H9 (cell line): ENCODE measurements at regions not wholly inside any gene's neighbourhood (a gene's known extent, or its start where the extent isn't known, plus 50 kb on each side); places are given as distances from the start of the nearest gene placed in this dataset.

ENCODE experiments used
- DNase-seq: peaks from one replicate; pipeline ENCODE4 v3.0.0-alpha.2; 2017
- H2AFZ ChIP-seq: one replicate; pipeline ENCODE4 v1.6.1; 2013; ENCODE audit warnings: mild to moderate bottlenecking, low read length, control low read depth, moderate library complexity
- H2AK5ac ChIP-seq: 2 replicates; pipeline ENCODE4 v1.6.1; 2013; ENCODE audit warnings: low read length, control low read depth, mixed read lengths; ENCODE audit not compliant: insufficient read length
- H2BK120ac ChIP-seq: one replicate; pipeline ENCODE4 v1.6.1; 2013; ENCODE audit warnings: low read depth, mild to moderate bottlenecking, low read length, control low read depth, inconsistent platforms; ENCODE audit not compliant: poor library complexity, severe bottlenecking
- H2BK12ac ChIP-seq: 2 replicates; pipeline ENCODE4 v1.6.1; 2013; ENCODE audit warnings: low read length, control low read depth, mixed read lengths, low read depth; ENCODE audit not compliant: insufficient read length
- H2BK15ac ChIP-seq: 2 replicates; pipeline ENCODE4 v1.6.1; 2013; ENCODE audit warnings: low read depth, low read length, control low read depth
- H2BK20ac ChIP-seq: one replicate; pipeline ENCODE4 v1.6.1; 2013; ENCODE audit warnings: low read depth, mild to moderate bottlenecking, low read length, control low read depth, inconsistent platforms; ENCODE audit not compliant: poor library complexity, severe bottlenecking
- H2BK5ac ChIP-seq: 2 replicates; pipeline ENCODE4 v1.6.1; 2013; ENCODE audit warnings: low read length, control low read depth, mixed read lengths; ENCODE audit not compliant: insufficient read length
- H3K14ac ChIP-seq: 2 replicates; pipeline ENCODE4 v1.6.1; 2013; ENCODE audit warnings: low read length, control low read depth; ENCODE audit not compliant: insufficient read depth
- H3K18ac ChIP-seq: 2 replicates; pipeline ENCODE4 v1.6.1; 2013; ENCODE audit warnings: low read depth, mild to moderate bottlenecking, mixed read lengths, low read length, control low read depth; ENCODE audit not compliant: insufficient read length
- H3K23ac ChIP-seq: 2 replicates; pipeline ENCODE4 v1.6.1; 2013; ENCODE audit warnings: low read length, control low read depth, mixed read lengths, low read depth; ENCODE audit not compliant: insufficient read length
- H3K23me2 ChIP-seq: 2 replicates; pipeline ENCODE4 v1.6.1; 2013; ENCODE audit warnings: low read depth, mild to moderate bottlenecking, mixed read lengths, low read length, control low read depth; ENCODE audit not compliant: insufficient read length, poor library complexity, severe bottlenecking
- H3K27ac ChIP-seq: 2 replicates; pipeline ENCODE4 v1.5.1; 2013; ENCODE audit warnings: low read length, control low read depth, mixed read lengths, low read depth; ENCODE audit not compliant: insufficient read length
- H3K27me3 ChIP-seq: 2 replicates; pipeline ENCODE4 v1.6.1; 2013; ENCODE audit warnings: low read length, control low read depth, inconsistent platforms; ENCODE audit not compliant: insufficient read depth
- H3K4ac ChIP-seq: 2 replicates; pipeline ENCODE4 v1.6.1; 2013; ENCODE audit warnings: low read depth, mild to moderate bottlenecking, control low read depth, inconsistent platforms, low read length, moderate library complexity
- H3K4me1 ChIP-seq: 2 replicates; pipeline ENCODE4 v1.6.1; 2013; ENCODE audit warnings: low read length, control low read depth, inconsistent platforms; ENCODE audit not compliant: insufficient read depth
- H3K4me2 ChIP-seq: 2 replicates; pipeline ENCODE4 v1.6.1; 2013; ENCODE audit warnings: low read length, control low read depth, mixed read lengths; ENCODE audit not compliant: insufficient read length, insufficient read depth
- H3K56ac ChIP-seq: 2 replicates; pipeline ENCODE4 v1.6.1; 2013; ENCODE audit warnings: low read depth, mild to moderate bottlenecking, mixed read lengths, low read length, control low read depth; ENCODE audit not compliant: insufficient read length
- H3K79me1 ChIP-seq: 2 replicates; pipeline ENCODE4 v1.6.1; 2013; ENCODE audit warnings: low read depth, mild to moderate bottlenecking, moderate library complexity, low read length, control low read depth, inconsistent platforms; ENCODE audit not compliant: insufficient read depth, poor library complexity, severe bottlenecking
- H3K79me2 ChIP-seq: 2 replicates; pipeline ENCODE4 v1.6.1; 2013; ENCODE audit warnings: low read length, control low read depth, inconsistent platforms; ENCODE audit not compliant: insufficient read depth
- H3K9ac ChIP-seq: 2 replicates; pipeline ENCODE4 v1.6.1; 2013; ENCODE audit warnings: low read length, control low read depth, mixed read lengths; ENCODE audit not compliant: insufficient read length; ENCODE audit errors: extremely low read depth
- H3K9me3 ChIP-seq: one replicate; pipeline ENCODE4 v1.6.1; 2013; ENCODE audit warnings: low read depth, low read length, inconsistent platforms; ENCODE audit not compliant: control insufficient read depth
- H3T11ph ChIP-seq: one replicate; pipeline ENCODE4 v1.6.1; 2013; ENCODE audit warnings: mild to moderate bottlenecking, low read length, control low read depth, inconsistent platforms
- H4K20me1 ChIP-seq: one replicate; pipeline ENCODE4 v1.6.1; 2013; ENCODE audit not compliant: control insufficient read depth, insufficient read length, insufficient read depth
- H4K5ac ChIP-seq: 2 replicates; pipeline ENCODE4 v1.6.1; 2013; ENCODE audit warnings: low read depth, mild to moderate bottlenecking, mixed read lengths, low read length, control low read depth; ENCODE audit not compliant: insufficient read length
- H4K8ac ChIP-seq: replicated peaks from 2 replicates; pipeline ENCODE4 v1.6.1; 2013; ENCODE audit warnings: low read length, control low read depth, mixed read lengths, low read depth; ENCODE audit not compliant: insufficient read length
- H4K91ac ChIP-seq: 2 replicates; pipeline ENCODE4 v1.6.1; 2013; ENCODE audit warnings: low read depth, mild to moderate bottlenecking, moderate library complexity, mixed read lengths, low read length, control low read depth; ENCODE audit not compliant: insufficient read length
- H3K27ac Mint-ChIP-seq, 3 experiments: 2 replicates in 2 of 3; 3 replicates in 1 of 3; pipeline ENCODE4 v1.8.0; 2020 to 2021; ENCODE audit warnings: mixed read lengths in 3 of 3, mild to moderate bottlenecking in 1 of 3, moderate library complexity in 1 of 3
- H3K27me3 Mint-ChIP-seq: 2 replicates; pipeline ENCODE4 v1.8.0; 2021; ENCODE audit warnings: low read depth, mild to moderate bottlenecking, moderate library complexity, mixed read lengths
- H3K36me3 Mint-ChIP-seq, 3 experiments: 2 replicates in 2 of 3; 3 replicates in 1 of 3; pipeline ENCODE4 v1.8.0; 2020 to 2021; ENCODE audit warnings: low read depth in 3 of 3, mixed read lengths in 3 of 3; ENCODE audit not compliant: insufficient read depth in 1 of 3
- H3K4me1 Mint-ChIP-seq, 2 experiments: 2 replicates each; pipeline ENCODE4 v1.8.0; 2020; ENCODE audit warnings: mixed read lengths in 2 of 2
- H3K4me3 Mint-ChIP-seq, 2 experiments: 2 replicates in 1 of 2; 3 replicates in 1 of 2; pipeline ENCODE4 v1.8.0; 2020 to 2021; ENCODE audit warnings: mild to moderate bottlenecking in 2 of 2, mixed read lengths in 2 of 2, moderate library complexity in 1 of 2
- H3K9me3 Mint-ChIP-seq, 2 experiments: 2 replicates in 1 of 2; 3 replicates in 1 of 2; pipeline ENCODE4 v1.8.0; 2020; ENCODE audit warnings: mild to moderate bottlenecking in 2 of 2, mixed read lengths in 2 of 2, moderate library complexity in 1 of 2
- WGBS: extraction: QIAGEN DNeasy Blood & Tissue Kit; methylation state at CpG from one replicate; pipeline ENCODE4 v1.1.7; 2013; ENCODE audit warnings: missing lambda C conversion rate, low lambda C conversion rate, mixed read lengths; ENCODE audit not compliant: insufficient read length; ENCODE audit errors: extremely low coverage; 5-methylcytosine and 5-hydroxymethylcytosine counted together
- TF ChIP-seq, protein P1 (sequence below): fragments of 200-600 bp; sonication (generic); conservative IDR thresholded peaks from 3 replicates; pipeline ENCODE4 v1.8.0; 2021; ENCODE audit warnings: antibody characterized with exemption, mild to moderate bottlenecking

DNA sequence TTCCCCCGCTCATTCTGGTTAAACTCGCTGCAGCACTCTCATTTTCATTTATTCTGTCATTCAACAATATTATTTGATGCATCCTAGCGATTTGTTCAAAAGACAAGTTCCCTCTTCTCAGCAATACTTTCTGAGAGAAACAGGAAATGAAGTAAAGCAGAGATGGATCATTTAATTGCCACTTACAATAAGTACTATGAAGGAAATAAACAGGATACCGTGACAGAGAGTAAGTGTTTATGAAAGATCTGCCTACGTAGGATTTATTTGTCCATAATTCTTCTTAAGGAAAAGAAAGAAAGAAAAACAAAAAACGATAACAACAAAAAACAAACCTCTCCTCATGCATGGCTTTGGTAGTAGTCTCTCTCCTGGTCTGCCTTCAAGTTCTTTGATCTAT lies 406.8 kb upstream of the ZNF608 start:
- H3K27ac ChIP-seq: no peak overlapping the region
- Mint-ChIP-seq H3K4me3 (no peak overlapping the region), H3K27me3 (no peaks in the 10 kb centered on the region), H3K27ac (no peak overlapping the region), H3K9me3 (no peaks in the 10 kb centered on the region), H3K36me3 (peaks cover 0 to 2% (median 0%) of the 10 kb centered on the region in 3 experiments; a peak in 2 of 7 replicates), H3K4me1 (peaks cover 58 to 73% of the 10 kb centered on the region in 2 experiments)
- H3K79me1 ChIP-seq: no peaks in the 10 kb centered on the region
- H3K9ac ChIP-seq: no peak overlapping the region
- H3K23me2 ChIP-seq: no peaks in the 10 kb centered on the region
- TF ChIP-seq, protein P1, sequence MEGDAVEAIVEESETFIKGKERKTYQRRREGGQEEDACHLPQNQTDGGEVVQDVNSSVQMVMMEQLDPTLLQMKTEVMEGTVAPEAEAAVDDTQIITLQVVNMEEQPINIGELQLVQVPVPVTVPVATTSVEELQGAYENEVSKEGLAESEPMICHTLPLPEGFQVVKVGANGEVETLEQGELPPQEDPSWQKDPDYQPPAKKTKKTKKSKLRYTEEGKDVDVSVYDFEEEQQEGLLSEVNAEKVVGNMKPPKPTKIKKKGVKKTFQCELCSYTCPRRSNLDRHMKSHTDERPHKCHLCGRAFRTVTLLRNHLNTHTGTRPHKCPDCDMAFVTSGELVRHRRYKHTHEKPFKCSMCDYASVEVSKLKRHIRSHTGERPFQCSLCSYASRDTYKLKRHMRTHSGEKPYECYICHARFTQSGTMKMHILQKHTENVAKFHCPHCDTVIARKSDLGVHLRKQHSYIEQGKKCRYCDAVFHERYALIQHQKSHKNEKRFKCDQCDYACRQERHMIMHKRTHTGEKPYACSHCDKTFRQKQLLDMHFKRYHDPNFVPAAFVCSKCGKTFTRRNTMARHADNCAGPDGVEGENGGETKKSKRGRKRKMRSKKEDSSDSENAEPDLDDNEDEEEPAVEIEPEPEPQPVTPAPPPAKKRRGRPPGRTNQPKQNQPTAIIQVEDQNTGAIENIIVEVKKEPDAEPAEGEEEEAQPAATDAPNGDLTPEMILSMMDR: no peak
- peaks cover 9% of the 10 kb centered on the region; the same call in 1 of the 2 replicates for H3K4me1 ChIP-seq
- no peak overlapping the region for H2BK15ac ChIP-seq
- no peak overlapping the region for H2AK5ac ChIP-seq
- H4K5ac ChIP-seq: no peak overlapping the region
- no peak overlapping the region for H3K56ac ChIP-seq
- H3K4me2 ChIP-seq: no peak overlapping the region
- H3K27me3 ChIP-seq: no peaks in the 10 kb centered on the region
- H2BK5ac ChIP-seq: no peak overlapping the region
- DNase-seq: no peak
- H3K9me3 ChIP-seq: no peaks in the 10 kb centered on the region
- H4K91ac ChIP-seq: no peak overlapping the region
- H2BK20ac ChIP-seq: no peak overlapping the region
- H2BK12ac ChIP-seq: no peak overlapping the region
- no peaks in the 10 kb centered on the region for H4K20me1 ChIP-seq
- H3K18ac ChIP-seq: no peak overlapping the region
- no peak overlapping the region for H3T11ph ChIP-seq
- H2BK120ac ChIP-seq: no peak overlapping the region
- no peak overlapping the region for H3K14ac ChIP-seq
- no peak overlapping the region for H3K4ac ChIP-seq
- H2AFZ ChIP-seq: no peak overlapping the region
- H4K8ac ChIP-seq: no peak overlapping the region
- H3K79me2 ChIP-seq: no peaks in the 10 kb centered on the region
- no CpG with 5 or more reads among the region's 6 CpGs for WGBS
- H3K23ac ChIP-seq: no peak overlapping the region
